ENCODE measurements at regions not wholly inside any gene's neighbourhood (a gene's known extent, or its start where the extent isn't known, plus 50 kb on each side); places are given as distances from the start of the nearest gene placed in this dataset.
"Not testable (repeated sequence)": the region's sequence is repeated elsewhere in the genome, so short reads cannot be mapped to it uniquely, and the experiment has no call there.

GRCh38 chr4:30461218-30461617 lies 259.0 kb upstream of the PCDH7 start:
- DNase-seq, result no peak

DNA sequence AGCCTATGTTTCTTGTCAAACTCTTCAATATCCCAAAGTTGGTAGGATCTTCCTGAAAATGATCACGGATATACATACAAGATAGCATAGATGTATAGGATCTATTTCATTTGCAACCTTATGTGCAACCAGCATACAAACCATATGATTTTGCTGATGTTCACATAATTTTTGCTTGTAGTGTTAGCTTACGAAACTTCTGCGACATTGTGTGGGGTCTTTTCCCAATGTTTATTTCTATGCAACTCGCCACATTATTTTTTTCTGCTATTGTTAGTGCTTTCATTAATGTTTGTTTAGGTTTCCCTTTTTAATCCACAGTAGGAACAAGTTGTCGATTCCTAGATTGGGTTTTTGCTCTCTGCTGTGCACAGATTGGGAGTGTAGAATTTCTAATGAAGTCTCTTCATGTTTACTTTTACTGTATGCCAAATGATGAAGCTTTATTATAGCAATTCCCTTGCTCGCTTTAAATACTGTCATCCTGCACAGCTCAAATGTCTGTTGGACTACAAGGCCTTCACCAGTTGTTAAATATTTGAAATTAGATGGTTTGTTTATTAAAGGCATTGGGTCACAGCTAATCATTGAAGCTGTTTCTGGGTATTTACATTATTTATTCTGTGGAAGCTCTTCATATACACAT lies 257.6 kb upstream of the PCDH7 start:
- DNase-seq, result no peak

DNA sequence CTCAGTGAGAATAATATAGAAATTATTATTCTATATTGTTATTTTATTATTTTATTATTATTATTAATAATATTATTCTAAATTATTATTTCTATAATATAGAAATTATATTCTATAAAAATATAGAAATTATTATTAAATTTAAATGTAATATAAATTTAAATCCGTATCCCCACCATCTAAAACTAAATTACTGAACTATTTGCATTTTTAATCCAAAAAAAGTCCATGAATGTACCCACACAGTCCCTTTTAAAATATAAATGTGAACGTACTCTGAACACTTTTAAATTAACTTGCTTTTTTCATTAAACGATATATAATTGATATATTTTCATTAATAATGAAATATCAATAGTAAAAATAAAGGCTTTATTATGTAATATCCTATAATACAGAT lies 248.3 kb upstream of the PCDH7 start:
- DNase-seq, result no peak

- DNase-seq, result no peak
These were observed 246.9 kb upstream of the PCDH7 start for GRCh38 chr4:30473225-30473624.

GRCh38 chr4:30495251-30495650 lies 224.9 kb upstream of the PCDH7 start:
- DNase-seq, result no peak

- DNase-seq, result no peak
These were observed 224.4 kb upstream of the PCDH7 start for GRCh38 chr4:30495651-30496310.

- no peak for DNase-seq
These were observed 208.4 kb upstream of the PCDH7 start for GRCh38 chr4:30511751-30512150.

GRCh38 chr4:30518211-30518610 lies 202.0 kb upstream of the PCDH7 start:
- DNase-seq, result no peak

DNA sequence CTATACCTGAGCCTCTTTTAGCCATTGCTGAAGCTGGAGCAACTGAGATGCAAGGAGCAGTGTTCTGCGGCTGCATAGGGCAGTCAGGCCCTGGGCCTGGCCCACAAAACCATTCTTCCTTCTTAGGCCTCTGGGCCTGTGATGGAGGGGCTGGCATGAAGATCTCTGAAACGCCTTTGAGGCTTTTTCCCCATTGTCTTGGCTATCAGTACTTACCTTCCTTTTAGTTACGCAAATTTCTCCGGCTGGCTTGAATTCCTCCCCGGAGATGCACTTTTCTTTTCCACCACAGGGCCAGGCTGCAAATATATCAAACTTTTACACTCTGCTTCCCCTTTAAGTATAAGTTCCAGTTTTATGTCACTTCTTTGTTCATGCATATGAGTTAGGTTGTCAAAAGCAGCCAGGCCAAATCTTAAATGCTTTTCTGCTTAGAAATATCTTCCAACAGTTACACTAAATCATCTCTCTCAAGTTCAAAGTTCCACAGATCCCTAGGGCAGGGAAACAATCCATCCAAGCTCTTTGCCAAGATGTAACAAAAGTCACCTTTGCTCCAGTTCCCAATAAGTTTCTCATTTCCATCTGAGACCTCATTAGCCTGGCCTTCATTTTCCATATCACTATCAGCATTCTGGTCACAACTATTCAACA lies 194.4 kb upstream of the PCDH7 start:
- DNase-seq, result no peak

GRCh38 chr4:30535255-30535654 lies 184.9 kb upstream of the PCDH7 start:
- DNase-seq, result no peak

DNA sequence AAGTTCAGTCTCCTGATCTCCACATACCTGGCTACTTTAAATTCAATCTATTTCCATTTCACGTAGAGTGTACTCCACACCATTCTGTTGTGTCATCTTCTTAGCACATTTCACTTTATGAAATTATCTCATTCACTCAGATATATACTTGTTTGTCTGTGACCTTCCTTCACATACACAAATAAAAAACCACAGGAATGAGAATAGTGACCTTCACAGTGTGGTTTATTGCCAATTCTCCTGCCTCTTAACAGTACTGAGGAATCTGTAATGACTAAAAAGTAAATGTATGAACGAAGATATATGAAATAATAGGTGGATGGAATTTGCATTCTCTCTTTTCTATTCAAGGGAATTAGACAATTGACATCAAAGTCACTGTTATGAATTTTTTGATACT lies 183.9 kb upstream of the PCDH7 start:
- DNase-seq, result no peak

- DNase-seq, result peak; percentile 86
These were observed 182.7 kb upstream of the PCDH7 start for GRCh38 chr4:30537456-30537855.

- no peak for DNase-seq
These were observed 181.4 kb upstream of the PCDH7 start for GRCh38 chr4:30538794-30539193.

DNA sequence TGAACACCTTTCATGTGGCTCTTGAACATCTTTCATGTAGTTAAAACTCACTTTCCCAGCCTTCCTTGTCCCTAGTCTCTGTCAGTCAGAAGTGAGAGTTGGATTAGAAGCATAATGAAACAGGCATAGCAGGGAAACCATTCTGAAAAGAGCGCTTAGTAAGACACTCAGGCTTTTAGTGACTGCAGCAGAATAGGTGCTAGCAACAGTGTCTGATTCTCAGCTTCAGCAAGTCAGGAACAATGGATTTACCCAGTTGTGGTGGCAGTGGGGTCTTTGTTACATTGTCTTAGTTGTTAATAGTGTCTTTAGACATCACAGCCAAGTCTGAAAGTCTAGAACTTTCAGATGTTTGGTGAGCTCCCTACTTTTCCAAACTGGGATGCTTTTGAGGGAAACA lies 177.1 kb upstream of the PCDH7 start:
- no peak for DNase-seq

GRCh38 chr4:30553151-30553550 lies 167.0 kb upstream of the PCDH7 start:
- DNase-seq, result no peak

DNA sequence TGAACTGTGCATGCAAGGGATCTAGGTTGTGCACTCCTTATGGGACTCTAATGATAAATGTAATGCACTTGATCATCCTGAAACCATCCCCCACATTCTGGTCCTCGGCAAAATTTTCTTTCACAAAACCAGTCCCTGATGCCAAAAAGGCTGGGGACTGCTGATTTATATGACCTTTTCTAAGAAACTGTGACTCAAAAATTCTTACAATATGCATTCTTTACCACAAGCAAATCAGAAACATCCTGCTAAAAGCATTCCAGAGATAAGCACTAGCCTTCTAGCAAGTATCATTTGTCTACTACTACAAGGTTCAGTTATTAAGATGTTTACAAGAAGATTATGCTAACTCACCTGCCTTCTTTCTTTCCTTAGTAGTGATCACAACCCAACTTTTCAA lies 166.5 kb upstream of the PCDH7 start:
- DNase-seq, result peak; percentile 5

DNA sequence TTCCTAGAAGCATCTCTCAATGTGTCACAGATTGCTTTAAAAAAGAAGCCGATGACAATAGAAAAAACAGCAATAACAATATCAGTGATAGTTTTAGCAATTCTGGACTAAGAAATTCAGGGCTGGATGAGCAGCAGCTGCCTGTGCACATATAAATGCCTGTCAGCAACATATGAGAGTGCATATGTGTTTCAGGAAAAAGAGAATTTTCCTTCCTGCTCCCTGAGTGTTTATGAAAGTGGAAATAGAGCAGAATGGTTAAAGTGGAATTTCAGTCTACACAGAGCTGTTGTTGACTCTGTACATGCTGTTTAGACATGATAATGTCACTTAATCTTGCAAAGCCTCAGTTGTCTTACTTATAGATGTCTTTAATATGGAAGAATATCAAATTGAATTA lies 164.4 kb upstream of the PCDH7 start:
- DNase-seq, result no peak

DNA sequence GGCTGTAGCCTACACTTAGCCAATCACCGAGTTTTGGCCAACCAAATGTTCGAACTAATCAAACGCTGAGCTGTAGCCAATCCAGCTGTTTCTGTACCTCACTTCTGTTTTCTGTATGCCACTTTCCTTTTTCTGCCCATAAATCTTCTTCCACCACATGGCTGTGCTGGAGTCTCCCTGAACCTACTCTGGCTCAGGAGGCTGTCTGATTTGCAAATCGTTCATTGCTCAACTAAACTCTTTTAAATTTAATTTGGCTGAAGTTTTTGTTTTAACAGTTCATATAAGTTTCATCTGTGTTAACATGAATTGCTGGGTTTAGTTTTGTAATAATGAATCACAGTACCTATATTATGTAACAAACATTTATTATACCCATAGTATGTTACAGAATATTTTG lies 160.7 kb upstream of the PCDH7 start:
- DNase-seq, result no peak

DNA sequence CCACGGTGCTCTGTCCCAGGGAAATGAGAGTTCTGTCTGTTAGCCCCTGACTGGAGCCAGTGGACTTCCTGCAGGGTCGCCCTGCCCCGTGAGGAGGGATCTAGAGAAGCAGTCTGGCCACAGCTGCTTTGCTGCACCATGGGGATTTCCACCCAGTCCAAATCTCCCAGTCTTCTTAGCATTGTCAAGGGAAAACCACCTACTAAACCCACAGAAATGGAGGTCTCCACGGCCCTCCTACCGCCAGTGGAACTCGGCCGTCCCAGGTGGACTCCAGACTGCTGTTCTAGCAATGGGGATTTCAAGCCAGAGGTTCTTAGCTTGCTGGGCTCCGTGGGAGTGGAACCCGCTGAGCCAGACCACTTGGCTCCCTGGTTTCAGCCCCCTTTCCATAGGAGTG lies 133.3 kb upstream of the PCDH7 start:
- DNase-seq, result no peak

GRCh38 chr4:30589669-30590068 lies 130.5 kb upstream of the PCDH7 start:
- not testable (repeated sequence) for DNase-seq

DNA sequence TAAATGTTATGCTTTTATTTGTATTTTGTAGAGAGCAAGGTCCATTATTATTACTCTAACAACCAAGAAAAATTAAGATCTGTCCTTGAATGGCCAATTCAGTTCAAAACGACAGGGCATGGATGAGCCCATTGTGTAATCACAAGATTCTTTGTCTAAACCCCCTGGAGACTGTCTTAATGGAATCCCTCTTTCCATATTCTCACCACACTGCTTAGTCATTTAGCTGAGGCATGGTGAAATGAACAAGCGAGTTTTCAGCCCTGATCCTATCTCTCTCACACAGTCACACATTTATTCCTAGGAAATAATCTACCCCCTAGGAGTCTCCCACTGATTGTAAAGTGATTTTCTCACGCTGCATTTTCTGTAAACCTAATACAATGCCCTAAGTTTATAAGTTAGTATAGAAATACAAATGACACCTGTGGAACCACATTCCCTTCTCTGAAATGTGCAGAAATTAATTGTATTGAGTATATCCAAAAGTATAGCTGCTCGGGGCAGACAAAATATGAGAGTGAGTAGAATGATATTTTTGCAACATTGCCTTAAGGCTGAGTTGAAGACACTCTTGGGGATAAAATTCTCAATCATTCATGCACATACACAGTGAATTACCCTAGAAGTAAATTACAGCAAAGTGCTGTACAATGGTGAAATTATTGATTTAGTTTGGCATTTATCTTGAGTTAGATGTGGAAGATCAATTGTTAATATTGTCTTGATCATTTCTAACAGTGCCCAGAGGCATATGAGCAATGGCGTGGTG lies 119.7 kb upstream of the PCDH7 start:
- peak; percentile 75 for DNase-seq

DNA sequence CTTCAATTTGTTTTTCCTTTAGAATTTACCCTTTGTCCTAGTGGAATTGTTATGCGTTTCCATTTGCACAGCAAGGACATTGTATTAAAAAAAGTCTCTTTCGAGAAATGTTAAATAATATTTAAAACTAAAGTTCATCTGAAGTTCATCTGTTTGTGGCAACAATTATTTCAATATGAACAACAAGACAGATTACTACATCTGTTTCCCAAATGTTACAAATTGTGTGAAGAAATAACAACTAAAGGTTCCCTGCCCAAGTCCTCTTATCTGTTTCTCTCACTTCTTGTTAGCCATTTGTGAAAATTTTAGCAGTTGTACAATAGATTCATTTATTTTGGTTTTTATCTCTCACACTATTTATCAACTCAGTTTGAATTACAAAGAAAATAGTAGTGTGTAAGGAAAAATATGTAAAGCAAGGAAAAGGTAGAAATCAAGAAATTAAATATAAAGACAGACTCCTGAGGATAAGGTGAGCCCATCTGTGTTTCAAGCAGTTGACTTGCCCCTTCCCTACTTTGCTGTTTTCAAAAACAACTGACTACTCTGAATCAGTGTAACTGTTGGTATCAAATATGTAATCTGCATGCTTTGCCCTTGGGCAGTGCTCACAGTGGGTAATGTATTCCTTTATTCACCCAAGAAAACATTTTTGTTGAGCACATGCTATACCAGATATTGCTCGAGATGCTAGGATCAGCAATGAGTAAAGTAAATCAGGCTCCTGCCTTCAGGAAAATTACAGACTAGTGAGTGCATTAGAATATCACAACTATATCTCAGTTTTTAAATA lies 118.9 kb upstream of the PCDH7 start:
- no peak for DNase-seq

All from fibroblast of skin of back (primary cell).